ENCODE measurements at regions not wholly inside any gene's neighbourhood (a gene's known extent, or its start where the extent isn't known, plus 50 kb on each side); places are given as distances from the start of the nearest gene placed in this dataset.

DNA sequence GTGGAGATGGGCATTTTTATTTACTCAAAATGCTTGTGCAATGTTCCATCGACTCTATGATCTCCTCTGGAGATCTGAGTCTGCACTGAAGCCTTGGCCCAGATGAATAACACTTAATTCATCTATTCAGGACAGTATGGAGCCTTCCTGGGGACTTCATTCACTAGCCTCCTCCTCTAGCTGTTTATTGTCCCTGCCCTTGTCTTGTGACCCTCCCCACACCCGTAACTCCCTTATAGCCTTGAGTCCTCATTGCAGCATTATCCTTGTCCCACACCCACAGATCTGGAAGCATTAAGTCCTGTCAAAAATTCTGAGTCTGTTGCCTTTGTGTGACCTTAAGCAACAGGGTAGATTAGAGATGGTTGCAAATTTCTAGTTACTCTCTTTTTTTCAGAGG lies 138.3 kb upstream of the LMO4 start:
- TF ChIP-seq, protein P1, sequence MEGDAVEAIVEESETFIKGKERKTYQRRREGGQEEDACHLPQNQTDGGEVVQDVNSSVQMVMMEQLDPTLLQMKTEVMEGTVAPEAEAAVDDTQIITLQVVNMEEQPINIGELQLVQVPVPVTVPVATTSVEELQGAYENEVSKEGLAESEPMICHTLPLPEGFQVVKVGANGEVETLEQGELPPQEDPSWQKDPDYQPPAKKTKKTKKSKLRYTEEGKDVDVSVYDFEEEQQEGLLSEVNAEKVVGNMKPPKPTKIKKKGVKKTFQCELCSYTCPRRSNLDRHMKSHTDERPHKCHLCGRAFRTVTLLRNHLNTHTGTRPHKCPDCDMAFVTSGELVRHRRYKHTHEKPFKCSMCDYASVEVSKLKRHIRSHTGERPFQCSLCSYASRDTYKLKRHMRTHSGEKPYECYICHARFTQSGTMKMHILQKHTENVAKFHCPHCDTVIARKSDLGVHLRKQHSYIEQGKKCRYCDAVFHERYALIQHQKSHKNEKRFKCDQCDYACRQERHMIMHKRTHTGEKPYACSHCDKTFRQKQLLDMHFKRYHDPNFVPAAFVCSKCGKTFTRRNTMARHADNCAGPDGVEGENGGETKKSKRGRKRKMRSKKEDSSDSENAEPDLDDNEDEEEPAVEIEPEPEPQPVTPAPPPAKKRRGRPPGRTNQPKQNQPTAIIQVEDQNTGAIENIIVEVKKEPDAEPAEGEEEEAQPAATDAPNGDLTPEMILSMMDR (IDR thresholded peaks at IDR 0.05; ENCODE audit: extremely low read depth in 1 of 2, insufficient read depth in 1 of 2, low read depth in 1 of 2, low read length in 2 of 2) = no peak
- TF ChIP-seq POLR2A (IDR thresholded peaks at IDR 0.05; ENCODE audit: low read depth, low read length) (no peak), FOS (IDR thresholded peaks at IDR 0.05; ENCODE audit: borderline replicate concordance, insufficient read depth, low read length) (no peak), GATA2 (IDR thresholded peaks at IDR 0.05; ENCODE audit: insufficient read depth, insufficient read length, low read depth, low read length) (no peak), EZH2 (IDR thresholded peaks at IDR 0.05; ENCODE audit: borderline replicate concordance, low read depth, low read length, severe bottlenecking) (no peak)
- TF ChIP-seq, protein P2, sequence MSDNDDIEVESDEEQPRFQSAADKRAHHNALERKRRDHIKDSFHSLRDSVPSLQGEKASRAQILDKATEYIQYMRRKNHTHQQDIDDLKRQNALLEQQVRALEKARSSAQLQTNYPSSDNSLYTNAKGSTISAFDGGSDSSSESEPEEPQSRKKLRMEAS (IDR thresholded peaks at IDR 0.05; ENCODE audit: insufficient read depth, insufficient read length) = no peak
